Caco-2 (cell line): ENCODE measurements at regions not wholly inside any gene's neighbourhood (a gene's known extent, or its start where the extent isn't known, plus 50 kb on each side); places are given as distances from the start of the nearest gene placed in this dataset.

Source experiments
- BruUV-seq: library from RNA; stranded (reverse); fragments of 400-500 nt; replicated peaks from 2 replicates; lab custom pipeline; 2021; lab: Mats Ljungman, UMichigan
- CTCF ChIA-PET: fragments of 300-600 bp; sonication (Branson Sonifier 250); formaldehyde crosslinking; loops from one replicate; lab custom pipeline; 2022; ENCODE audit warnings: antibody characterized with exemption; lab: Charles Lee
- POLR2A ChIA-PET: fragments of 300-600 bp; sonication (Branson Sonifier 250); formaldehyde crosslinking; loops from one replicate; lab custom pipeline; 2022; ENCODE audit warnings: antibody characterized with exemption; lab: Charles Lee
- DNase-seq, 2 experiments: peaks; one replicate each; pipeline versions ENCODE4 v3.0.0 to v3.0.0-alpha.2; 2020 to 2022
- H3K27me3 ChIP-seq: replicated peaks from 2 replicates; pipeline ENCODE4 v1.6.0; 2011; ENCODE audit warnings: low read length; ENCODE audit not compliant: control insufficient read depth, insufficient read depth
- H3K36me3 ChIP-seq: 2 replicates; pipeline ENCODE4 v1.5.1; 2011; ENCODE audit warnings: low read length; ENCODE audit not compliant: control insufficient read depth, insufficient read depth
- H3K4me1 ChIP-seq: fragments of 250-450 bp; sonication (Bioruptor Pico); 2 replicates; pipeline ENCODE4 v1.5.1; 2020; ENCODE audit warnings: mild to moderate bottlenecking
- H3K4me3 ChIP-seq: 2 replicates; pipeline ENCODE4 v1.5.1; 2011; ENCODE audit warnings: low read depth, mild to moderate bottlenecking, control low read depth, low read length
- H3K9me3 ChIP-seq: fragments of 250-450 bp; sonication (Bioruptor Pico); 2 replicates; pipeline ENCODE4 v1.5.1; 2020; ENCODE audit warnings: mild to moderate bottlenecking, moderate library complexity
- H3K27ac Mint-ChIP-seq: one replicate; pipeline ENCODE4 v1.8.0; 2022; ENCODE audit warnings: mixed read lengths; ENCODE audit not compliant: unreplicated experiment
- H3K27me3 Mint-ChIP-seq: one replicate; pipeline ENCODE4 v1.8.0; 2022; ENCODE audit warnings: mixed read lengths; ENCODE audit not compliant: insufficient read depth, unreplicated experiment
- H3K36me3 Mint-ChIP-seq: one replicate; pipeline ENCODE4 v1.8.0; 2022; ENCODE audit warnings: mild to moderate bottlenecking, mixed read lengths; ENCODE audit not compliant: insufficient read depth, unreplicated experiment
- H3K4me1 Mint-ChIP-seq: one replicate; pipeline ENCODE4 v1.8.0; 2022; ENCODE audit warnings: low read depth, mixed read lengths; ENCODE audit not compliant: unreplicated experiment
- H3K4me3 Mint-ChIP-seq: one replicate; pipeline ENCODE4 v1.8.0; 2022; ENCODE audit warnings: mild to moderate bottlenecking, moderate library complexity, mixed read lengths; ENCODE audit not compliant: unreplicated experiment
- H3K9me3 Mint-ChIP-seq: one replicate; pipeline ENCODE4 v1.8.0; 2022; ENCODE audit warnings: mixed read lengths; ENCODE audit not compliant: unreplicated experiment
- intact Hi-C: fragments of 100-400 bp; cut with micrococcal nuclease; formaldehyde crosslinking; loops from one replicate; pipeline ENCODE4 v1.10.0; 2022; ENCODE audit not compliant: unreplicated experiment
- TF ChIP-seq, protein P1 (sequence below), 2 experiments: fragments of 200-600 bp in 1 of 2; IDR thresholded peaks; 1 replicate in 1 of 2; 2 replicates in 1 of 2; pipeline versions ENCODE4 v1.5.1 to v1.8.0; 2011 to 2022; ENCODE audit warnings: antibody characterized with exemption in 1 of 2, control low read depth in 1 of 2, inconsistent platforms in 1 of 2, low read depth in 1 of 2, low read length in 1 of 2, mild to moderate bottlenecking in 1 of 2, moderate library complexity in 1 of 2; ENCODE audit not compliant: insufficient read depth in 1 of 2, severe bottlenecking in 1 of 2, unreplicated experiment in 1 of 2

GRCh38 chr12:114952573-114953271 is 268.7 kb upstream of the TBX3 start:
- TF ChIP-seq, protein P1, sequence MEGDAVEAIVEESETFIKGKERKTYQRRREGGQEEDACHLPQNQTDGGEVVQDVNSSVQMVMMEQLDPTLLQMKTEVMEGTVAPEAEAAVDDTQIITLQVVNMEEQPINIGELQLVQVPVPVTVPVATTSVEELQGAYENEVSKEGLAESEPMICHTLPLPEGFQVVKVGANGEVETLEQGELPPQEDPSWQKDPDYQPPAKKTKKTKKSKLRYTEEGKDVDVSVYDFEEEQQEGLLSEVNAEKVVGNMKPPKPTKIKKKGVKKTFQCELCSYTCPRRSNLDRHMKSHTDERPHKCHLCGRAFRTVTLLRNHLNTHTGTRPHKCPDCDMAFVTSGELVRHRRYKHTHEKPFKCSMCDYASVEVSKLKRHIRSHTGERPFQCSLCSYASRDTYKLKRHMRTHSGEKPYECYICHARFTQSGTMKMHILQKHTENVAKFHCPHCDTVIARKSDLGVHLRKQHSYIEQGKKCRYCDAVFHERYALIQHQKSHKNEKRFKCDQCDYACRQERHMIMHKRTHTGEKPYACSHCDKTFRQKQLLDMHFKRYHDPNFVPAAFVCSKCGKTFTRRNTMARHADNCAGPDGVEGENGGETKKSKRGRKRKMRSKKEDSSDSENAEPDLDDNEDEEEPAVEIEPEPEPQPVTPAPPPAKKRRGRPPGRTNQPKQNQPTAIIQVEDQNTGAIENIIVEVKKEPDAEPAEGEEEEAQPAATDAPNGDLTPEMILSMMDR (IDR thresholded peaks at IDR 0.05; ENCODE audit: insufficient read depth in 1 of 2, low read depth in 1 of 2, low read length in 1 of 2, severe bottlenecking in 1 of 2, unreplicated experiment in 1 of 2): no peak
- CTCF ChIA-PET: no interaction called here
- no peak overlapping the region for H3K4me3 Mint-ChIP-seq
- no peaks in the 10 kb centered on the region for H3K9me3 Mint-ChIP-seq
- POLR2A ChIA-PET: no interaction called here
- Histone ChIP-seq H3K4me1 (no peaks in the 10 kb centered on the region), H3K4me3 (no peak overlapping the region), H3K27me3 (no peaks in the 10 kb centered on the region), H3K9me3 (no peaks in the 10 kb centered on the region), H3K36me3 (no peaks in the 10 kb centered on the region)
- BruUV-seq: no TSS peak
- no peak overlapping the region for H3K27ac Mint-ChIP-seq
- no peak for DNase-seq
- no peaks in the 10 kb centered on the region for H3K36me3 Mint-ChIP-seq
- intact Hi-C loops: no loop called here
- H3K27me3 Mint-ChIP-seq: no peaks in the 10 kb centered on the region
- no peaks in the 10 kb centered on the region for H3K4me1 Mint-ChIP-seq

DNA sequence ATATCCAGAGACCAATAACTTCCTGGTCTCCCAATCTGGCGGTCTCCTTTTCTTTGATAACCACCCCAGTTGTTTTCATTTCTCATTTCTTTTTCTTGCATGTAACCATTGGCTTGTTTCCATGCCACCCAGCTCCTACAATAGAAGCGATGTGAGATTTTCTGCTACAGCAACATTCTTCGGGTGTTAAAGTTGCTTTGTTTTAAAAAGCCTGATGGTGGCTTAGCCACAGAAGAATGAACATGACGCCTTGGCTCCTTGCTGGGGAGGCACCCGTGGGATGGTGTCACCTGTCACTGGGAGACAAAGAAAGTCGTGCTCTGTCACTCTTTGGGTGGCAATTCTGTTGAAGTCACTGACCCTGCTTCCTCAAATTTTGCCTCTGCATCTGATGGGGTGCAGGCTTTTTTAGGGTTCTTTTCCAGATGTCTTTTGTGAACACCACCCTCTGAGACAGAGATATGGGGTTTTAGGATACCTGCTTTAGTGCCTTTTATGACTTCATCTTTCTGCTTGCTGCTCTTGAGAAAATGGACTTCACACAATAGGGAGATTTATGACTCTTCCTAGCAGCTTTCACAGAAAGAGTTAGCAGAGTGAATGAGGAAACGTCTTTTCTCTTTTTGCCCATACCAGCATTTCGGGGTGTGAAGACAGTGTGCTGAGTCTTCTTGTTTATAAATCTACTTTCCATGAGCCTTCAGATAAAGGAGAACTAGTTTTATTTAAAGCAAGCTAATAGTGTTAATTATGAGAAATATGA is 265.3 kb upstream of the TBX3 start:
- no peak for DNase-seq
- Histone ChIP-seq H3K27me3 (no peaks in the 10 kb centered on the region), H3K36me3 (no peaks in the 10 kb centered on the region), H3K4me1 (peaks cover 9% of the 10 kb centered on the region), H3K4me3 (no peak overlapping the region), H3K9me3 (no peaks in the 10 kb centered on the region)
- ChIA-PET POLR2A (no interaction called here), CTCF (no interaction called here)
- H3K4me1 Mint-ChIP-seq: peaks cover 9% of the 10 kb centered on the region
- H3K9me3 Mint-ChIP-seq: no peaks in the 10 kb centered on the region
- intact Hi-C loops: no loop called here
- no peak overlapping the region for H3K4me3 Mint-ChIP-seq
- H3K36me3 Mint-ChIP-seq: no peaks in the 10 kb centered on the region
- no peak overlapping the region for H3K27ac Mint-ChIP-seq
- H3K27me3 Mint-ChIP-seq: no peaks in the 10 kb centered on the region
- TF ChIP-seq, protein P1 (IDR thresholded peaks at IDR 0.05; ENCODE audit: insufficient read depth in 1 of 2, low read depth in 1 of 2, low read length in 1 of 2, severe bottlenecking in 1 of 2, unreplicated experiment in 1 of 2): no peak
- BruUV-seq: no TSS peak

DNA sequence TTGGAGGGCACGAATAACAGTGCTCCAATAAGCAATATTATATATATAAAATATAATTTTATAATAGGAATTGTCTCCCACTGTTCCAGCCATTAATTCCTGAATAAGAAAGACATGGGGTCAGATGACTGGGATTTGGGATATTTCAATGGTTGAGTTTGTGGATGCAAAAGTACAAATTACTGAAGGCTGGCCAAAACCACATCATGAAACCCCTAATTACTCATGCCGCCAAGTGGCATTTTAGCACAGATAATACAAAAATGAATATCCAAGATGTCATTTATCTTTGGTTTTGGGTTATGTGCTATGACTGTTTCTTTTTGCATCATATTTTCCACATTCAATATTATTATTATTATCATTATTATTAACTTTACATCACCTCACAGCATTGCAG is 261.4 kb upstream of the TBX3 start:
- POLR2A ChIA-PET: no interaction called here
- H3K4me1 ChIP-seq: peaks cover 18% of the 10 kb centered on the region
- Mint-ChIP-seq H3K27ac (no peak overlapping the region), H3K9me3 (no peaks in the 10 kb centered on the region), H3K4me1 (peaks cover 21% of the 10 kb centered on the region), H3K36me3 (no peaks in the 10 kb centered on the region), H3K4me3 (no peak overlapping the region), H3K27me3 (no peaks in the 10 kb centered on the region)
- BruUV-seq: no TSS peak
- H3K4me3 ChIP-seq: no peak overlapping the region
- H3K27me3 ChIP-seq: no peaks in the 10 kb centered on the region
- H3K36me3 ChIP-seq: no peaks in the 10 kb centered on the region
- intact Hi-C loops: no loop called here
- H3K9me3 ChIP-seq: no peaks in the 10 kb centered on the region
- TF ChIP-seq, protein P1 (IDR thresholded peaks at IDR 0.05; ENCODE audit: insufficient read depth in 1 of 2, low read depth in 1 of 2, low read length in 1 of 2, severe bottlenecking in 1 of 2, unreplicated experiment in 1 of 2): no peak
- CTCF ChIA-PET: no interaction called here
- DNase-seq: no peak
